GM12864 (cell line): ENCODE measurements at regions not wholly inside any gene's neighbourhood (a gene's known extent, or its start where the extent isn't known, plus 50 kb on each side); places are given as distances from the start of the nearest gene placed in this dataset.

ENCODE experiments used
- DNase-seq: peaks from one replicate; pipeline ENCODE4 v3.0.0-alpha.2; 2011; ENCODE audit warnings: low read depth
- H3K4me3 ChIP-seq: 2 replicates; pipeline ENCODE4 v1.5.1; 2011; ENCODE audit warnings: mild to moderate bottlenecking, low read depth, low read length, control low read depth
- TF ChIP-seq, protein P1 (sequence below): IDR thresholded peaks from 2 replicates; pipeline ENCODE4 v1.5.1; 2011; ENCODE audit warnings: low read depth, mild to moderate bottlenecking, moderate library complexity, low read length, control low read depth, inconsistent platforms; ENCODE audit errors: missing control alignments

DNA sequence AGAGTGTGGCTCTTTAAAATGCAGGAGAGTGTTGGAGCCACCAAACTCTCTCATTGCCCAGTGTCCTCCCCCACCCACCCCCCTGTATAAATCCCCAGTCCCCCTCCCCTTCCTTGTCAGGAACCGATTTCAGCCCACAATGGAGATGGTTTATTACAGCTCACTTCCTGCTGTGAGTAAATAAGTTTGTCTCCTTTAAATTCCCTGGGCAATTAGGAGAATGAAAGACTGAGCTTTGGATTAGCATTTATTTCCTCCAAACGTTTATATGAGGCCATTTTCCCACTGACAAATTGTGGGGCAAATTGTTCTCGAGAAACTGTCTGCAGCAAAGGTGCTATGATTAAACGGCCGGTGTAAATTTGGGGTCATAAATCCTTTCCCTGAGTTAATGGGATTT is 128.8 kb downstream of the DHX35 start:
- TF ChIP-seq, protein P1, sequence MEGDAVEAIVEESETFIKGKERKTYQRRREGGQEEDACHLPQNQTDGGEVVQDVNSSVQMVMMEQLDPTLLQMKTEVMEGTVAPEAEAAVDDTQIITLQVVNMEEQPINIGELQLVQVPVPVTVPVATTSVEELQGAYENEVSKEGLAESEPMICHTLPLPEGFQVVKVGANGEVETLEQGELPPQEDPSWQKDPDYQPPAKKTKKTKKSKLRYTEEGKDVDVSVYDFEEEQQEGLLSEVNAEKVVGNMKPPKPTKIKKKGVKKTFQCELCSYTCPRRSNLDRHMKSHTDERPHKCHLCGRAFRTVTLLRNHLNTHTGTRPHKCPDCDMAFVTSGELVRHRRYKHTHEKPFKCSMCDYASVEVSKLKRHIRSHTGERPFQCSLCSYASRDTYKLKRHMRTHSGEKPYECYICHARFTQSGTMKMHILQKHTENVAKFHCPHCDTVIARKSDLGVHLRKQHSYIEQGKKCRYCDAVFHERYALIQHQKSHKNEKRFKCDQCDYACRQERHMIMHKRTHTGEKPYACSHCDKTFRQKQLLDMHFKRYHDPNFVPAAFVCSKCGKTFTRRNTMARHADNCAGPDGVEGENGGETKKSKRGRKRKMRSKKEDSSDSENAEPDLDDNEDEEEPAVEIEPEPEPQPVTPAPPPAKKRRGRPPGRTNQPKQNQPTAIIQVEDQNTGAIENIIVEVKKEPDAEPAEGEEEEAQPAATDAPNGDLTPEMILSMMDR: no peak
- no peak overlapping the region for H3K4me3 ChIP-seq
- DNase-seq: no peak

DNA sequence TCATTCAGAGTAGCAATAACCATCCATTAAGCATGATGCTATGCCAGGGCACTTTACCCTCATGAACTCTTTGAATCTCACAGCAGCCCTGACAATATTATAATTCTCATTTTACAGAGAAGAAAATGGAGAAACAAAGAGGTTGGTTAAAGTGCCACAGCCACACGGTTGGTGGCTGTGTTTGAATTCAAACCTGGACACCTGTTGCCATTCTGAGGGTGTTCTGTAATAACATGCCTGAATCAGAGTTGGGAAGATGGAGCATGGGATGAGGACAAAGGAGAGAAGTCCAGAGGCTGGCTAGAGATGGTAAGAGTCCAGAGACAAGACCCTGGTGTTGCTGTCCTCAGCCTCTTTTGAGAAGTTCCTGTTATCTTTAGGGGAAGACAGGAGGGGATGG is 127.7 kb downstream of the DHX35 start:
- TF ChIP-seq, protein P1: no peak
- no peak overlapping the region for H3K4me3 ChIP-seq
- no peak for DNase-seq
